Cardiac fibroblast (primary cell): ENCODE measurements at regions not wholly inside any gene's neighbourhood (a gene's known extent, or its start where the extent isn't known, plus 50 kb on each side); places are given as distances from the start of the nearest gene placed in this dataset.
"Not testable (repeated sequence)": the region's sequence is repeated elsewhere in the genome, so short reads cannot be mapped to it uniquely, and the experiment has no call there.

Experiments used
- DNase-seq, 2 donors: peaks; one replicate each; pipeline versions ENCODE4 v3.0.0 to v3.0.0-alpha.2; 2010; ENCODE audit warnings: low read depth in 2 of 2
- H3K4me3 ChIP-seq, 2 donors: replicated peaks in 1 of 2; 1 replicate in 1 of 2; 2 replicates in 1 of 2; pipeline ENCODE4 v1.5.1; 2011; ENCODE audit warnings: low read depth in 2 of 2, low read length in 2 of 2, mild to moderate bottlenecking in 2 of 2, moderate library complexity in 1 of 2
- CTCF ChIP-seq: IDR thresholded peaks from one replicate; pipeline ENCODE4 v1.5.1; 2011; ENCODE audit warnings: low read depth, mild to moderate bottlenecking, low read length, inconsistent platforms

DNA sequence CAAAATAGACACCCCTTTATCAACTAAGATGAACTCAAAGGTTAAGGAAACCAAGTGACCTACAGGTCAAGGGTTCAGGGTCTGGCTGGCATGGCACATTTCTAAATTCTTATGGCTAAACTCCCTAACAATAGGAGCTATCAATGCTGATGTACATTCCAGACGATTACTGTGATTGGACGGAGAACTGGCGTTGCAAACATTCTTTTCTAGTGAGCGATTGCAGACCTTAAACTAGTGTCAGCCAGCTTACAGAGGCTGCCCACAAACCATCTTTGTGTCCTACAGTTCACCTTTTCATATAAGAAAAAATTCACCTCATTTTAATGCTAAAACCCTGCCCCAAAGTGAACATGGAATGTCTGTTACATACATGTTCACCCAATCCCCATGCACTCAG is 382.9 kb downstream of the MAT2B start:
- peak; percentile 12 to 68 for DNase-seq
- TF ChIP-seq CTCF: no peak
- no peak overlapping the region for H3K4me3 ChIP-seq

DNA sequence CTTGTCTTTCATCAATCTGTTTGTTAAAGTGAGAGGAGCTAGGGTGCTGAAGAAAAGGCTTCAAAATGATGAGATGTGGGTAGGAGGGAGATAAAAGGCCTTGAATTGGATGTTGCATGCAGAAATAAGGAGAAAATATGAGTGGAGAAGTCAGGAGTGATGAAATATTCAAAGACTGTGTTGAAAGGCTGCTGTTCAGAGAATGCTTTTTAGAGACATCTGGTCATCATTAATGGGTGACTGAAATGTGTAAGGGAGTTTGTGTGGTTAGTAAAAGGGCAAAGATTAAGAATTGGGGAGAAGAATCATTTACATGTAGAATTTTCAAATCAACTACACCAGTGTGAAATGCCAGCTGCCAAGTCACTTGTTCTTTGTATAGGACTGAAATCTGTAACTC is 383.9 kb downstream of the MAT2B start:
- peak; percentile 58 to 82 for DNase-seq
- TF ChIP-seq CTCF: no peak

GRCh38 chr5:163890261-163890660 is 384.8 kb downstream of the MAT2B start:
- DNase-seq: no peak
- TF ChIP-seq CTCF: no peak
- H3K4me3 ChIP-seq: no peak overlapping the region

More for the DNA sequence above, 383.9 kb downstream of the MAT2B start:
- H3K4me3 ChIP-seq: no peak overlapping the region

DNA sequence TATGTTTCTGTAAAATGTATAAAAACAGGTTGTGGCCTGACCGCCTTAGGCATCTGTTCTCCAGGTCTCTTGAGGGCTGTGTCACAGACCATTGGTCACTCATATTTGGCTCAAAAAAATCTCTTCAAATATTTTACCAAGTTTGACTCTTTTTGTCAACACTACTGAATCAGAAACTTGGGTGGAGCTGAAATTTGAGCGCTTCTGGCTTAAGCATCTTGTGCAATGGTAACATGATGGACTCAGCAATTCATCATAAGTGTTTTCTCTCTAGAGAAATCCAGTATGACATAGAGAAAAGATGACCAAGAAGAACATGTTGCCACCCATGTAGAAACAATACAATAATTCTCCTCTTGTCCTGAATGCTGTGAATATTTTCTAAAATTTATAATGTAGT is 387.9 kb downstream of the MAT2B start:
- no peak overlapping the region for H3K4me3 ChIP-seq
- peak; percentile 40 to 93 for DNase-seq
- TF ChIP-seq CTCF: no peak

GRCh38 chr5:163894645-163895044 is 389.2 kb downstream of the MAT2B start:
- no peak for TF ChIP-seq CTCF
- H3K4me3 ChIP-seq: no peak overlapping the region
- peak; percentile 47 to 91 for DNase-seq

- TF ChIP-seq CTCF: no peak
- DNase-seq: no peak
Observed at GRCh38 chr5:163898873-163899272, 393.5 kb downstream of the MAT2B start.

GRCh38 chr5:163907783-163908182 is 402.4 kb downstream of the MAT2B start:
- not testable (repeated sequence) for H3K4me3 ChIP-seq, DNase-seq

More at GRCh38 chr5:163898873-163899272, 393.5 kb downstream of the MAT2B start:
- H3K4me3 ChIP-seq: no peak overlapping the region
